Neural crest cell (in vitro differentiated cells): ENCODE measurements at regions not wholly inside any gene's neighbourhood (a gene's known extent, or its start where the extent isn't known, plus 50 kb on each side); places are given as distances from the start of the nearest gene placed in this dataset.

Experiments
- DNase-seq: peaks from one replicate; pipeline ENCODE4 v3.0.0; 2021; ENCODE audit warnings: low read depth, mixed read lengths, low spot score
- H3K27ac Mint-ChIP-seq: one replicate; pipeline ENCODE4 v1.8.0; 2021; ENCODE audit warnings: mild to moderate bottlenecking, mixed read lengths; ENCODE audit not compliant: unreplicated experiment
- H3K27me3 Mint-ChIP-seq: 2 replicates; pipeline ENCODE4 v1.8.0; 2021; ENCODE audit warnings: low read depth, mild to moderate bottlenecking, mixed read lengths
- H3K36me3 Mint-ChIP-seq: 2 replicates; pipeline ENCODE4 v1.8.0; 2021; ENCODE audit warnings: low read depth, mild to moderate bottlenecking, mixed read lengths
- H3K4me1 Mint-ChIP-seq: 2 replicates; pipeline ENCODE4 v1.8.0; 2021; ENCODE audit warnings: mixed read lengths
- H3K4me3 Mint-ChIP-seq: one replicate; pipeline ENCODE4 v1.8.0; 2021; ENCODE audit warnings: mild to moderate bottlenecking, mixed read lengths
- H3K9me3 Mint-ChIP-seq: 2 replicates; pipeline ENCODE4 v1.8.0; 2021; ENCODE audit warnings: mixed read lengths
- CTCF ChIP-seq: fragments of 200-600 bp; sonication (generic); conservative IDR thresholded peaks from 2 replicates; pipeline ENCODE4 v1.5.0; 2021; ENCODE audit warnings: antibody characterized with exemption, mild to moderate bottlenecking

GRCh38 chr3:87710028-87710427, 348.8 kb downstream of the CGGBP1 start:
- H3K36me3 Mint-ChIP-seq, result no peaks in the 10 kb centered on the region
- no peak overlapping the region for H3K4me3 Mint-ChIP-seq
- DNase-seq, result no peak
- no peaks in the 10 kb centered on the region for H3K4me1 Mint-ChIP-seq
- H3K27ac Mint-ChIP-seq, result no peak overlapping the region
- H3K27me3 Mint-ChIP-seq, result no peaks in the 10 kb centered on the region
- peaks cover 9% of the 10 kb centered on the region for H3K9me3 Mint-ChIP-seq
- no peak for TF ChIP-seq CTCF

GRCh38 chr3:87706176-87706575, 352.6 kb downstream of the CGGBP1 start:
- Mint-ChIP-seq H3K9me3 (peaks cover 9% of the 10 kb centered on the region), H3K4me3 (no peak overlapping the region), H3K36me3 (no peaks in the 10 kb centered on the region), H3K27me3 (no peaks in the 10 kb centered on the region), H3K27ac (no peak overlapping the region), H3K4me1 (no peaks in the 10 kb centered on the region)
- TF ChIP-seq CTCF, result no peak
- DNase-seq, result no peak

GRCh38 chr3:87702600-87702999, 356.2 kb downstream of the CGGBP1 start:
- H3K4me1 Mint-ChIP-seq, result no peaks in the 10 kb centered on the region
- H3K36me3 Mint-ChIP-seq, result no peaks in the 10 kb centered on the region
- no peak overlapping the region for H3K4me3 Mint-ChIP-seq
- H3K9me3 Mint-ChIP-seq, result peaks cover 6% of the 10 kb centered on the region
- no peak for DNase-seq
- no peak overlapping the region for H3K27ac Mint-ChIP-seq
- no peaks in the 10 kb centered on the region for H3K27me3 Mint-ChIP-seq
- TF ChIP-seq CTCF, result no peak

GRCh38 chr3:87696124-87697013, 362.4 kb downstream of the CGGBP1 start:
- Mint-ChIP-seq H3K9me3 (no peaks in the 10 kb centered on the region), H3K36me3 (no peaks in the 10 kb centered on the region), H3K4me1 (no peaks in the 10 kb centered on the region), H3K27me3 (no peaks in the 10 kb centered on the region), H3K4me3 (no peak overlapping the region), H3K27ac (no peak overlapping the region)
- TF ChIP-seq CTCF, result no peak
- no peak for DNase-seq

- no peak for TF ChIP-seq CTCF
- H3K4me1 Mint-ChIP-seq, result no peaks in the 10 kb centered on the region
- H3K4me3 Mint-ChIP-seq, result no peak overlapping the region
- no peaks in the 10 kb centered on the region for H3K36me3 Mint-ChIP-seq
- H3K27ac Mint-ChIP-seq, result no peak overlapping the region
- H3K9me3 Mint-ChIP-seq, result no peaks in the 10 kb centered on the region
- DNase-seq, result no peak
- no peaks in the 10 kb centered on the region for H3K27me3 Mint-ChIP-seq
Measured at GRCh38 chr3:87694678-87695077, 364.1 kb downstream of the CGGBP1 start.
